NCI-H526 (cell line): ENCODE measurements at regions not wholly inside any gene's neighbourhood (a gene's known extent, or its start where the extent isn't known, plus 50 kb on each side); places are given as distances from the start of the nearest gene placed in this dataset.
"Not testable (repeated sequence)": the region's sequence is repeated elsewhere in the genome, so short reads cannot be mapped to it uniquely, and the experiment has no call there.

Source experiments
- DNase-seq, 2 experiments: peaks; one replicate each; lab custom pipeline; 2025; lab: John Stamatoyannopoulos, UW

GRCh38 chr2:41169744-41170143, 717.9 kb upstream of the SLC8A1 start:
- peak in 1 of 2 experiments; percentile 84 for DNase-seq

- no peak for DNase-seq
These were observed 718.7 kb upstream of the SLC8A1 start for GRCh38 chr2:41170589-41170988.

GRCh38 chr2:41180387-41180786, 728.5 kb upstream of the SLC8A1 start:
- no peak for DNase-seq

GRCh38 chr2:41182961-41183360, 731.1 kb upstream of the SLC8A1 start:
- DNase-seq: no peak

GRCh38 chr2:41187376-41188122, 735.7 kb upstream of the SLC8A1 start:
- DNase-seq: no peak

- DNase-seq: no peak
These were observed 742.3 kb upstream of the SLC8A1 start for GRCh38 chr2:41194230-41194629.

GRCh38 chr2:41197781-41198180, 745.9 kb upstream of the SLC8A1 start:
- no peak for DNase-seq

- peak in 1 of 2 experiments; percentile 22 for DNase-seq
These were observed 747.4 kb upstream of the SLC8A1 start for GRCh38 chr2:41199334-41199733.

GRCh38 chr2:41204315-41204714, 752.4 kb upstream of the SLC8A1 start:
- DNase-seq: no peak

- DNase-seq: no peak
These were observed 754.1 kb upstream of the SLC8A1 start for GRCh38 chr2:41206004-41206403.

- no peak for DNase-seq
These were observed 755.7 kb upstream of the SLC8A1 start for GRCh38 chr2:41207578-41207977.

GRCh38 chr2:41210030-41210429, 758.1 kb upstream of the SLC8A1 start:
- DNase-seq: not testable (repeated sequence)

GRCh38 chr2:41216978-41217377, 765.1 kb upstream of the SLC8A1 start:
- no peak for DNase-seq

GRCh38 chr2:41222593-41222992, 770.7 kb upstream of the SLC8A1 start:
- no peak for DNase-seq

- DNase-seq: no peak
These were observed 782.2 kb upstream of the SLC8A1 start for GRCh38 chr2:41234093-41234492.

GRCh38 chr2:41241325-41242000, 789.6 kb upstream of the SLC8A1 start:
- DNase-seq: no peak

- DNase-seq: no peak
These were observed 790.1 kb upstream of the SLC8A1 start for GRCh38 chr2:41242001-41242331.

GRCh38 chr2:41267929-41268659, 779.7 kb upstream of the PKDCC start:
- DNase-seq: no peak

- DNase-seq: peak in 1 of 2 experiments; percentile 8
These were observed 764.6 kb upstream of the PKDCC start for GRCh38 chr2:41283079-41283775.

- no peak for DNase-seq
These were observed 754.3 kb upstream of the PKDCC start for GRCh38 chr2:41293491-41293890.

- no peak for DNase-seq
These were observed 753.5 kb upstream of the PKDCC start for GRCh38 chr2:41294331-41294730.

- no peak for DNase-seq
These were observed 734.7 kb upstream of the PKDCC start for GRCh38 chr2:41313082-41313481.
